ENCODE measurements at regions not wholly inside any gene's neighbourhood (a gene's known extent, or its start where the extent isn't known, plus 50 kb on each side); places are given as distances from the start of the nearest gene placed in this dataset.

DNA sequence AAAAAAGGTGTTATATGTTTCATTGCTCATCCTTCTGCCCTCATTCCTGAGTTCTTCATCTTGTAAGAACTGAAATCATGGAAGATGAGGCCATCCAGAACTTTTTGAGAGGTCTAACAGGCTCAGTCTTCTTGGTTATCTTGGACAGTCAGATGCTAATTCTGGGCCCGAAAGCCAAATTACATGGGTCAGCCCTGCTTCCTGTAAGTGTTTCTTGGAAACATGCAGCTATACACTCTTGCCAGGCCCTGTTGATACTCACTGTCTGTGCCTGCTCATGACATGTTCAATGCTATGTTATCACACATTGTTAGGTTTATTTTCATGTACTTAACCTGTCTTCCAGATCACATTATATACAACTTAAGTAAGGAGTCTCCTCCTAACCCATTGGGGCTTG lies 542.5 kb downstream of the NUF2 start:
- TF ChIP-seq, protein P1, sequence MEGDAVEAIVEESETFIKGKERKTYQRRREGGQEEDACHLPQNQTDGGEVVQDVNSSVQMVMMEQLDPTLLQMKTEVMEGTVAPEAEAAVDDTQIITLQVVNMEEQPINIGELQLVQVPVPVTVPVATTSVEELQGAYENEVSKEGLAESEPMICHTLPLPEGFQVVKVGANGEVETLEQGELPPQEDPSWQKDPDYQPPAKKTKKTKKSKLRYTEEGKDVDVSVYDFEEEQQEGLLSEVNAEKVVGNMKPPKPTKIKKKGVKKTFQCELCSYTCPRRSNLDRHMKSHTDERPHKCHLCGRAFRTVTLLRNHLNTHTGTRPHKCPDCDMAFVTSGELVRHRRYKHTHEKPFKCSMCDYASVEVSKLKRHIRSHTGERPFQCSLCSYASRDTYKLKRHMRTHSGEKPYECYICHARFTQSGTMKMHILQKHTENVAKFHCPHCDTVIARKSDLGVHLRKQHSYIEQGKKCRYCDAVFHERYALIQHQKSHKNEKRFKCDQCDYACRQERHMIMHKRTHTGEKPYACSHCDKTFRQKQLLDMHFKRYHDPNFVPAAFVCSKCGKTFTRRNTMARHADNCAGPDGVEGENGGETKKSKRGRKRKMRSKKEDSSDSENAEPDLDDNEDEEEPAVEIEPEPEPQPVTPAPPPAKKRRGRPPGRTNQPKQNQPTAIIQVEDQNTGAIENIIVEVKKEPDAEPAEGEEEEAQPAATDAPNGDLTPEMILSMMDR (IDR thresholded peaks at IDR 0.05), result no peak
- no peak for TF ChIP-seq POLR2A (IDR thresholded peaks at IDR 0.05)
